H1 (cell line): ENCODE measurements at regions not wholly inside any gene's neighbourhood (a gene's known extent, or its start where the extent isn't known, plus 50 kb on each side); places are given as distances from the start of the nearest gene placed in this dataset.

Experiments
- CREB1 ChIP-seq: IDR thresholded peaks from 2 replicates; pipeline ENCODE4 v1.6.1; 2012; ENCODE audit warnings: inconsistent platforms
- POLR2A ChIP-seq, 2 experiments: IDR thresholded peaks; 1 replicate in 1 of 2; 2 replicates in 1 of 2; pipeline ENCODE4 v1.6.1; 2011; ENCODE audit warnings: low read depth in 2 of 2, low read length in 2 of 2, mild to moderate bottlenecking in 2 of 2; ENCODE audit errors: control extremely low read depth in 1 of 2
- SUZ12 ChIP-seq: fragments of 200-600 bp; sonication (generic); IDR thresholded peaks from 2 replicates; pipeline ENCODE4 v1.6.1; 2012; ENCODE audit warnings: mild to moderate bottlenecking, inconsistent platforms, low read length, moderate library complexity, mixed read lengths
- TAF1 ChIP-seq: IDR thresholded peaks from 2 replicates; pipeline ENCODE4 v1.6.1; 2011; ENCODE audit warnings: mild to moderate bottlenecking, low read depth, low read length
- TF ChIP-seq, protein P1 (sequence below), 3 experiments: IDR thresholded peaks; 1 replicate in 2 of 3; 2 replicates in 1 of 3; pipeline versions ENCODE4 v1.5.1 to v1.6.1; 2011; ENCODE audit warnings: low read length in 3 of 3, mild to moderate bottlenecking in 3 of 3, inconsistent platforms in 2 of 3, low read depth in 1 of 3, moderate library complexity in 1 of 3; ENCODE audit not compliant: insufficient read depth in 1 of 3; ENCODE audit errors: control extremely low read depth in 1 of 3
- TF ChIP-seq, protein P2 (sequence below): IDR thresholded peaks from 2 replicates; pipeline ENCODE4 v1.6.1; 2011; ENCODE audit warnings: low read depth, mild to moderate bottlenecking, low read length; ENCODE audit not compliant: insufficient read depth

GRCh38 chr13:64276232-64276631 is 2860.6 kb upstream of the PCDH20 start:
- TF ChIP-seq SUZ12 (no peak), CREB1 (no peak), POLR2A (IDR thresholded peaks at IDR 0.05; ENCODE audit: control extremely low read depth in 1 of 2, low read depth in 2 of 2, low read length in 2 of 2) (no peak), TAF1 (no peak)
- TF ChIP-seq, protein P1, sequence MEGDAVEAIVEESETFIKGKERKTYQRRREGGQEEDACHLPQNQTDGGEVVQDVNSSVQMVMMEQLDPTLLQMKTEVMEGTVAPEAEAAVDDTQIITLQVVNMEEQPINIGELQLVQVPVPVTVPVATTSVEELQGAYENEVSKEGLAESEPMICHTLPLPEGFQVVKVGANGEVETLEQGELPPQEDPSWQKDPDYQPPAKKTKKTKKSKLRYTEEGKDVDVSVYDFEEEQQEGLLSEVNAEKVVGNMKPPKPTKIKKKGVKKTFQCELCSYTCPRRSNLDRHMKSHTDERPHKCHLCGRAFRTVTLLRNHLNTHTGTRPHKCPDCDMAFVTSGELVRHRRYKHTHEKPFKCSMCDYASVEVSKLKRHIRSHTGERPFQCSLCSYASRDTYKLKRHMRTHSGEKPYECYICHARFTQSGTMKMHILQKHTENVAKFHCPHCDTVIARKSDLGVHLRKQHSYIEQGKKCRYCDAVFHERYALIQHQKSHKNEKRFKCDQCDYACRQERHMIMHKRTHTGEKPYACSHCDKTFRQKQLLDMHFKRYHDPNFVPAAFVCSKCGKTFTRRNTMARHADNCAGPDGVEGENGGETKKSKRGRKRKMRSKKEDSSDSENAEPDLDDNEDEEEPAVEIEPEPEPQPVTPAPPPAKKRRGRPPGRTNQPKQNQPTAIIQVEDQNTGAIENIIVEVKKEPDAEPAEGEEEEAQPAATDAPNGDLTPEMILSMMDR (IDR thresholded peaks at IDR 0.05; ENCODE audit: control extremely low read depth in 1 of 3, insufficient read depth in 1 of 3, low read depth in 1 of 3, low read length in 3 of 3): no peak
- TF ChIP-seq, protein P2, sequence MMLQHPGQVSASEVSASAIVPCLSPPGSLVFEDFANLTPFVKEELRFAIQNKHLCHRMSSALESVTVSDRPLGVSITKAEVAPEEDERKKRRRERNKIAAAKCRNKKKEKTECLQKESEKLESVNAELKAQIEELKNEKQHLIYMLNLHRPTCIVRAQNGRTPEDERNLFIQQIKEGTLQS: no peak
